ENCODE measurements at regions not wholly inside any gene's neighbourhood (a gene's known extent, or its start where the extent isn't known, plus 50 kb on each side); places are given as distances from the start of the nearest gene placed in this dataset.
A peak's percentile ranks its signal among the peaks of the same experiment; 100 is the strongest.

GRCh38 chr4:138939960-138940359 lies 75.6 kb upstream of the NOCT start:
- TF ChIP-seq POLR2AphosphoS5 (IDR thresholded peaks at IDR 0.05; ENCODE audit: low read depth, low read length) = no peak
- no peak for TF ChIP-seq POU2F2 (IDR thresholded peaks at IDR 0.05; ENCODE audit: low read depth, low read length)
- TF ChIP-seq PAX5 (IDR thresholded peaks at IDR 0.05; ENCODE audit: insufficient read depth, low read length, severe bottlenecking) = no peak
- no peak for TF ChIP-seq TAF1 (IDR thresholded peaks at IDR 0.05; ENCODE audit: low read depth, low read length)
- no peak for TF ChIP-seq SPI1 (IDR thresholded peaks at IDR 0.05; ENCODE audit: low read depth, low read length)
- TF ChIP-seq POLR2A (IDR thresholded peaks at IDR 0.05; ENCODE audit: low read depth, low read length) = no peak
- DNase-seq (ENCODE audit: insufficient read length, low spot score) (no peak), FAIRE-seq (no peak)

- DNase-seq (ENCODE audit: insufficient read length, low spot score) (no peak), FAIRE-seq (no peak)
- TF ChIP-seq PAX5 (IDR thresholded peaks at IDR 0.05; ENCODE audit: insufficient read depth, low read length, severe bottlenecking) (no peak), POLR2AphosphoS5 (IDR thresholded peaks at IDR 0.05; ENCODE audit: low read depth, low read length) (no peak), TAF1 (IDR thresholded peaks at IDR 0.05; ENCODE audit: low read depth, low read length) (no peak), SPI1 (IDR thresholded peaks at IDR 0.05; ENCODE audit: low read depth, low read length) (no peak), POU2F2 (IDR thresholded peaks at IDR 0.05; ENCODE audit: low read depth, low read length) (no peak), POLR2A (IDR thresholded peaks at IDR 0.05; ENCODE audit: low read depth, low read length) (no peak)
These were observed 77.3 kb upstream of the NOCT start for GRCh38 chr4:138938366-138938690.

GRCh38 chr4:138935135-138935807 lies 80.3 kb upstream of the NOCT start:
- DNase-seq (ENCODE audit: insufficient read length, low spot score) (no peak), FAIRE-seq (no peak)
- TF ChIP-seq SPI1 (IDR thresholded peaks at IDR 0.05; ENCODE audit: low read depth, low read length) (no peak), PAX5 (IDR thresholded peaks at IDR 0.05; ENCODE audit: insufficient read depth, low read length, severe bottlenecking) (no peak), POLR2A (IDR thresholded peaks at IDR 0.05; ENCODE audit: low read depth, low read length) (no peak), POU2F2 (IDR thresholded peaks at IDR 0.05; ENCODE audit: low read depth, low read length) (no peak), TAF1 (IDR thresholded peaks at IDR 0.05; ENCODE audit: low read depth, low read length) (no peak), POLR2AphosphoS5 (IDR thresholded peaks at IDR 0.05; ENCODE audit: low read depth, low read length) (no peak)

- TF ChIP-seq PAX5 (IDR thresholded peaks at IDR 0.05; ENCODE audit: insufficient read depth, low read length, severe bottlenecking) = no peak
- no peak for TF ChIP-seq POLR2A (IDR thresholded peaks at IDR 0.05; ENCODE audit: low read depth, low read length)
- no peak for TF ChIP-seq SPI1 (IDR thresholded peaks at IDR 0.05; ENCODE audit: low read depth, low read length)
- no peak for TF ChIP-seq TAF1 (IDR thresholded peaks at IDR 0.05; ENCODE audit: low read depth, low read length)
- TF ChIP-seq POLR2AphosphoS5 (IDR thresholded peaks at IDR 0.05; ENCODE audit: low read depth, low read length) = no peak
- TF ChIP-seq POU2F2 (IDR thresholded peaks at IDR 0.05; ENCODE audit: low read depth, low read length) = no peak
- DNase-seq (ENCODE audit: insufficient read length, low spot score) (no peak), FAIRE-seq (no peak)
These were observed 88.5 kb upstream of the NOCT start for GRCh38 chr4:138927072-138927471.

GRCh38 chr4:138925495-138925894 lies 90.1 kb upstream of the NOCT start:
- FAIRE-seq (no peak), DNase-seq (ENCODE audit: insufficient read length, low spot score) (no peak)
- TF ChIP-seq POU2F2 (IDR thresholded peaks at IDR 0.05; ENCODE audit: low read depth, low read length) = no peak
- TF ChIP-seq SPI1 (IDR thresholded peaks at IDR 0.05; ENCODE audit: low read depth, low read length) = no peak
- no peak for TF ChIP-seq TAF1 (IDR thresholded peaks at IDR 0.05; ENCODE audit: low read depth, low read length)
- no peak for TF ChIP-seq POLR2A (IDR thresholded peaks at IDR 0.05; ENCODE audit: low read depth, low read length)
- no peak for TF ChIP-seq POLR2AphosphoS5 (IDR thresholded peaks at IDR 0.05; ENCODE audit: low read depth, low read length)
- TF ChIP-seq PAX5 (IDR thresholded peaks at IDR 0.05; ENCODE audit: insufficient read depth, low read length, severe bottlenecking) = no peak

GRCh38 chr4:138919094-138919936 lies 96.3 kb upstream of the NOCT start:
- DNase-seq (ENCODE audit: insufficient read length, low spot score) (peak; percentile 27), FAIRE-seq (peak; percentile 98)
- TF ChIP-seq SPI1 (IDR thresholded peaks at IDR 0.05; ENCODE audit: low read depth, low read length) (no peak), PAX5 (IDR thresholded peaks at IDR 0.05; ENCODE audit: insufficient read depth, low read length, severe bottlenecking) (no peak), POLR2AphosphoS5 (IDR thresholded peaks at IDR 0.05; ENCODE audit: low read depth, low read length) (no peak), POLR2A (IDR thresholded peaks at IDR 0.05; ENCODE audit: low read depth, low read length) (no peak), TAF1 (IDR thresholded peaks at IDR 0.05; ENCODE audit: low read depth, low read length) (no peak), POU2F2 (IDR thresholded peaks at IDR 0.05; ENCODE audit: low read depth, low read length) (no peak)

- DNase-seq (ENCODE audit: insufficient read length, low spot score) (no peak), FAIRE-seq (no peak)
- TF ChIP-seq TAF1 (IDR thresholded peaks at IDR 0.05; ENCODE audit: low read depth, low read length) (no peak), PAX5 (IDR thresholded peaks at IDR 0.05; ENCODE audit: insufficient read depth, low read length, severe bottlenecking) (no peak), POU2F2 (IDR thresholded peaks at IDR 0.05; ENCODE audit: low read depth, low read length) (no peak), SPI1 (IDR thresholded peaks at IDR 0.05; ENCODE audit: low read depth, low read length) (no peak), POLR2AphosphoS5 (IDR thresholded peaks at IDR 0.05; ENCODE audit: low read depth, low read length) (no peak), POLR2A (IDR thresholded peaks at IDR 0.05; ENCODE audit: low read depth, low read length) (no peak)
These were observed 97.3 kb upstream of the NOCT start for GRCh38 chr4:138918169-138918869.

GRCh38 chr4:138916763-138917162 lies 98.8 kb upstream of the NOCT start:
- DNase-seq (ENCODE audit: insufficient read length, low spot score) (no peak), FAIRE-seq (no peak)
- TF ChIP-seq TAF1 (IDR thresholded peaks at IDR 0.05; ENCODE audit: low read depth, low read length) (no peak), POLR2AphosphoS5 (IDR thresholded peaks at IDR 0.05; ENCODE audit: low read depth, low read length) (no peak), SPI1 (IDR thresholded peaks at IDR 0.05; ENCODE audit: low read depth, low read length) (peak; percentile 85), POU2F2 (IDR thresholded peaks at IDR 0.05; ENCODE audit: low read depth, low read length) (no peak), POLR2A (IDR thresholded peaks at IDR 0.05; ENCODE audit: low read depth, low read length) (no peak), PAX5 (IDR thresholded peaks at IDR 0.05; ENCODE audit: insufficient read depth, low read length, severe bottlenecking) (no peak)

GRCh38 chr4:138915756-138916155 lies 99.8 kb upstream of the NOCT start:
- no peak for TF ChIP-seq SPI1 (IDR thresholded peaks at IDR 0.05; ENCODE audit: low read depth, low read length)
- TF ChIP-seq PAX5 (IDR thresholded peaks at IDR 0.05; ENCODE audit: insufficient read depth, low read length, severe bottlenecking) = no peak
- no peak for TF ChIP-seq POLR2A (IDR thresholded peaks at IDR 0.05; ENCODE audit: low read depth, low read length)
- TF ChIP-seq POU2F2 (IDR thresholded peaks at IDR 0.05; ENCODE audit: low read depth, low read length) = no peak
- no peak for TF ChIP-seq TAF1 (IDR thresholded peaks at IDR 0.05; ENCODE audit: low read depth, low read length)
- no peak for TF ChIP-seq POLR2AphosphoS5 (IDR thresholded peaks at IDR 0.05; ENCODE audit: low read depth, low read length)
- no peak for FAIRE-seq

More at GRCh38 chr4:138915756-138916155, 99.8 kb upstream of the NOCT start:
- DNase-seq (ENCODE audit: insufficient read length, low spot score) = no peak

Measured in GM12891 (cell line).